ENCODE measurements at regions not wholly inside any gene's neighbourhood (a gene's known extent, or its start where the extent isn't known, plus 50 kb on each side); places are given as distances from the start of the nearest gene placed in this dataset.

DNA sequence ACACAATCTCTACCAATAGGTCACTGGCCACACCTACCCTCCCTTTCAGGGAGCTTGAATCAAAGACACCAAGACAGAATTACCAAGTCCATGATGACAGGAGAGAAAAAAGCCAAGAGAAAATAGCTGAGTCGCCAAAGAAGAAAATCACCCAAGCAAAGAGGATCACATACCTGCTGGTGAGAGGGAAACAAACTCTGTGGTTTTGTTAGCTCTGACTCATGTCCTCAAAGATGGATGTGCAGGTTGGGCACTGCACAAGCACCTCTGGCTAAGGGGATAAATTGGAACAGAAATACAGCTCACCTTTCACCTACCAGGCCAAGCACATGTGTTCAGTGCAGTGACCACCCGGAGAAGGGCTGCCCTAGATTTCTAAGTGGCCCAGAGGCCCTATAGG is 114.8 kb downstream of the TFAP2A start:
- TF ChIP-seq CEBPB (IDR thresholded peaks at IDR 0.05) (no peak), YY1 (IDR thresholded peaks at IDR 0.05; ENCODE audit: low read depth) (no peak), RAD21 (IDR thresholded peaks at IDR 0.05; ENCODE audit: low read depth) (no peak), EP300 (IDR thresholded peaks at IDR 0.05; ENCODE audit: borderline replicate concordance) (no peak), EGR1 (IDR thresholded peaks at IDR 0.05) (no peak), CREB1 (IDR thresholded peaks at IDR 0.05; ENCODE audit: low read depth) (no peak), TCF12 (IDR thresholded peaks at IDR 0.05; ENCODE audit: low read depth) (no peak), ZBTB7A (IDR thresholded peaks at IDR 0.05; ENCODE audit: low read depth) (no peak)
- TF ChIP-seq, protein P1, sequence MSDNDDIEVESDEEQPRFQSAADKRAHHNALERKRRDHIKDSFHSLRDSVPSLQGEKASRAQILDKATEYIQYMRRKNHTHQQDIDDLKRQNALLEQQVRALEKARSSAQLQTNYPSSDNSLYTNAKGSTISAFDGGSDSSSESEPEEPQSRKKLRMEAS (IDR thresholded peaks at IDR 0.05): no peak
- TF ChIP-seq, protein P2, sequence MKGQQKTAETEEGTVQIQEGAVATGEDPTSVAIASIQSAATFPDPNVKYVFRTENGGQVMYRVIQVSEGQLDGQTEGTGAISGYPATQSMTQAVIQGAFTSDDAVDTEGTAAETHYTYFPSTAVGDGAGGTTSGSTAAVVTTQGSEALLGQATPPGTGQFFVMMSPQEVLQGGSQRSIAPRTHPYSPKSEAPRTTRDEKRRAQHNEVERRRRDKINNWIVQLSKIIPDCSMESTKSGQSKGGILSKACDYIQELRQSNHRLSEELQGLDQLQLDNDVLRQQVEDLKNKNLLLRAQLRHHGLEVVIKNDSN (IDR thresholded peaks at IDR 0.05): no peak

Data from Ishikawa (cell line).